ENCODE measurements at regions not wholly inside any gene's neighbourhood (a gene's known extent, or its start where the extent isn't known, plus 50 kb on each side); places are given as distances from the start of the nearest gene placed in this dataset.

- H3K27me3 ChIP-seq (ENCODE audit: insufficient read depth, low read depth) = no peaks in the 10 kb centered on the region
- H3K27ac ChIP-seq = no peak overlapping the region
- H3K4me3 ChIP-seq = no peak overlapping the region
- CTCF ChIA-PET = no interaction called here
- POLR2A ChIA-PET (ENCODE audit: unreplicated experiment) = interaction anchor here (0.7 kb wide), 1 partner anchor 82 kb away, joined by 4 read pairs; no protein-coding TSS in a partner anchor
- no peaks in the 10 kb centered on the region for H3K9me2 ChIP-seq (ENCODE audit: insufficient read depth)
- H3F3A ChIP-seq (ENCODE audit: insufficient read depth, low read depth) = no peaks in the 10 kb centered on the region
- no peaks in the 10 kb centered on the region for H3K9me3 ChIP-seq (ENCODE audit: insufficient read depth, low read depth)
- no peak overlapping the region for H3K4me2 ChIP-seq
- H3K36me3 ChIP-seq (ENCODE audit: low read depth) = no peaks in the 10 kb centered on the region
- intact Hi-C loops (cut with micrococcal nuclease; ENCODE audit: unreplicated experiment) = no loop called here
- no peaks in the 10 kb centered on the region for H4K20me1 ChIP-seq (ENCODE audit: insufficient read depth)
- H2AFZ ChIP-seq = no peak overlapping the region
- no TSS peak for BruUV-seq (replicated peaks)
- H3K79me2 ChIP-seq (ENCODE audit: low read depth) = no peaks in the 10 kb centered on the region
- no peak for TF ChIP-seq CTCF (conservative IDR thresholded peaks at IDR 0.05)
- no peak for TF ChIP-seq EZH2 (IDR thresholded peaks at IDR 0.05; ENCODE audit: low read depth)
- DNase-seq = no peak
- 0 out of 2 replicates have a peak, but pooled peaks cover 15% of the 10 kb centered on the region for H3K4me1 ChIP-seq (replicated peaks; ENCODE audit: insufficient read depth)
Measured at GRCh38 chr10:86601956-86602602, 52.3 kb upstream of the OPN4 start.

- H4K20me1 ChIP-seq (ENCODE audit: insufficient read depth) = no peaks in the 10 kb centered on the region
- no peak overlapping the region for H3K4me2 ChIP-seq
- TF ChIP-seq EZH2 (IDR thresholded peaks at IDR 0.05; ENCODE audit: low read depth) (no peak), CTCF (conservative IDR thresholded peaks at IDR 0.05) (no peak)
- no peaks in the 10 kb centered on the region for H3K36me3 ChIP-seq (ENCODE audit: low read depth)
- H3K4me1 ChIP-seq (replicated peaks; ENCODE audit: insufficient read depth) = 0 out of 2 replicates have a peak, but pooled peaks cover 15% of the 10 kb centered on the region
- no peak overlapping the region for H2AFZ ChIP-seq
- no peak overlapping the region for H3K4me3 ChIP-seq
- no peak overlapping the region for H3K27ac ChIP-seq
- H3K79me2 ChIP-seq (ENCODE audit: low read depth) = no peaks in the 10 kb centered on the region
- peak in 1 of 2 experiments; percentile 46 for DNase-seq
- no peaks in the 10 kb centered on the region for H3K27me3 ChIP-seq (ENCODE audit: insufficient read depth, low read depth)
- CTCF ChIA-PET = no interaction called here
- no TSS peak for BruUV-seq (replicated peaks)
- POLR2A ChIA-PET (ENCODE audit: unreplicated experiment) = no interaction called here
- H3K9me2 ChIP-seq (ENCODE audit: insufficient read depth) = no peaks in the 10 kb centered on the region
- H3F3A ChIP-seq (ENCODE audit: insufficient read depth, low read depth) = no peaks in the 10 kb centered on the region
- no peaks in the 10 kb centered on the region for H3K9me3 ChIP-seq (ENCODE audit: insufficient read depth, low read depth)
- intact Hi-C loops (cut with micrococcal nuclease; ENCODE audit: unreplicated experiment) = no loop called here
Measured at GRCh38 chr10:86603256-86603655, 51.1 kb upstream of the OPN4 start.
